GM21423 (cell line): ENCODE measurements at regions not wholly inside any gene's neighbourhood (a gene's known extent, or its start where the extent isn't known, plus 50 kb on each side); places are given as distances from the start of the nearest gene placed in this dataset.
A peak's percentile ranks its signal among the peaks of the same experiment; 100 is the strongest.

ENCODE experiments used
- ATAC-seq: cut with Tn5 transposase; IDR thresholded peaks from one replicate; pipeline ENCODE4 v1.9.1; 2021; ENCODE audit warnings: mild to moderate bottlenecking, moderate library complexity; ENCODE audit not compliant: unreplicated experiment

DNA sequence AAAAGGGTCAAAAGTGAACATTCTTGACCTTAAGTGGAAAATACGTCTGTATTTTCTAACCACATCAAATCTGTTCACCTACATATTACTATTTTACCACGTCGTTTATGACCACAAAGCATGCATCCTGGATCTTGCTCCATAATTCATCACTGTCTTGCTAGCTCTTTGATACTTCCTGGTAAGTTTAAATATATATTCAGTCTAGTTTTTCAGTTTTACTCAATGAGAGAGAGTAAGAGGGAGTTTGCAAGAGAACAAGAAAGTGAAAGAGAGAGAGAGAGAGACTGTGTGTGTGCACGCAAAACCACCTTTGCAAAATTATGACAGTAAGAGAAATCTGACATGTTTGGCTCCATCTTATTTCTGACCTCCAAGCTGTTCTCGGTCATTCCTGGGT is 173.7 kb upstream of the GALNTL6 start:
- peak; percentile 88 for ATAC-seq

DNA sequence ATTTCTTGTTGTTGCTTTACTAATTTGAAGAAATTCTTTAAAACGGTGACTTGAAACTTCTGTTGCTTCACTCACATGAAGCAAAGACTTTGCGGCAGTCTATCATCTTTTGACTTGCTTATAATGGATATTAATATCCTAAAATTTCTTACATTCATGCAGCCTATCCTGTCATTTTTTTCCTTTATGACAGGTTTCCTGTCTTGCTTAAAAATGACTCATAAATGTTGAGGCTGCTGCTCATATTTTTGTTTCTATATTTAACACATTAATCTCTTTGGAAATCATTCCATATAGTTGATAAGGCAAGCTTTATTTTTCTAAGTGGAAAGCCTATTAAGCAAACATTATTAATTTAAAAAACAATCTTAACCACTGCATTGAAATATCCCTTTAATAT is 176.6 kb upstream of the GALNTL6 start:
- no peak for ATAC-seq

DNA sequence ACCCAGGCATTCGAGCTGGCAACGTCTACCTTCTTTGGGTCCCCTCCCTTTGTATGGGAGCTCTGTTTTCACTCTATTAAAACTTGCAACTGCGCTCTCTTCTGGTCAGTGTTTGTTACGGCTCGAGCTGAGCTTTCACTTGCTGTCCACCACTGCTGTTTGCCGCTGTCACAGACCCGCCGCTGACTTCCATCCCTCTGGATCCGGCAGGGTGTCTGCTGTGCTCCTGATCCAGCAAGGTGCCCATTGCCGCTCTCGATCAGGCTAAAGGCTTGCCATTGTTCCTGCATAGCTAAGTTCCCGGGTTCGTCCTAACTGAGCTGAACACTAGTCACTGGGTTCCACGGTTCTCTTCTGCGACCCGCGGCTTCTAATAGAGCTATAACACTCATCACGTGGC is 183.5 kb upstream of the GALNTL6 start:
- ATAC-seq: no peak

DNA sequence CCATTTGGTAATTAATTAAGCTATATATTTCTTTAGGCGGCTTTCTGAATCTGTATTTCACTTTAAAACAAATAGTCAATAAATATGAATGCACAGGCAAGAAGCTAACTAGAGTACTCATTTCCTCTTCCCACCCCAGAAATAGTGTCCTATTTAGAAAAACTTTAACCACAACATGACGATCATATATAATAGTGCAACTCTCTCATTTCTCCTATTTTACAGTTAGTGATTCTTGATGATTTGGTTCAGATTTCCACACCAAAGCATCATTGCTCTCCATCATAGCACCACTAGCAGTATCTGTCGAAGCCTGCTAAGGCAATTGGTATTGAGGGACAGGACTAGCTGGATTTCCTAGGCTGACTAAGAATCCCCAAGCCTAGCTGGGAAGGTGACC is 184.0 kb upstream of the GALNTL6 start:
- peak; percentile 98 for ATAC-seq

DNA sequence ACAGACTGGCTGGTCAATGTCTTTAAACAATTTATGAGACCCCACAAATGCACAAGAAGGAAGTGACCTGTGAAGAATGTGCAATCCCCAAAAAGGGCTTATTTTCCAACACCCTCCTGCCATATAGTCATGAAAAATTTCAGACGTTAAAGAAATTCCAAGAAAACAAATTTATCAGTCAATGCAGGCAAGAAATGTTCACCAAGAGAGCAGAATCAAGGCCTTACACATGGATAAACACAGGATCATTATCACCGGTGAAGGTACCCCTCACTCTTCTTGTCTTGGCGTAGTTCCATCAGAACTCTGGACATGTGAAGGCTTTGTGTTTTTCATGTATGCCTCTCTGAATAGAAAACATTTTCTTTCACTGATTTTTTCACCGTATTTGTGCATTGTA is 186.7 kb upstream of the GALNTL6 start:
- ATAC-seq: no peak

DNA sequence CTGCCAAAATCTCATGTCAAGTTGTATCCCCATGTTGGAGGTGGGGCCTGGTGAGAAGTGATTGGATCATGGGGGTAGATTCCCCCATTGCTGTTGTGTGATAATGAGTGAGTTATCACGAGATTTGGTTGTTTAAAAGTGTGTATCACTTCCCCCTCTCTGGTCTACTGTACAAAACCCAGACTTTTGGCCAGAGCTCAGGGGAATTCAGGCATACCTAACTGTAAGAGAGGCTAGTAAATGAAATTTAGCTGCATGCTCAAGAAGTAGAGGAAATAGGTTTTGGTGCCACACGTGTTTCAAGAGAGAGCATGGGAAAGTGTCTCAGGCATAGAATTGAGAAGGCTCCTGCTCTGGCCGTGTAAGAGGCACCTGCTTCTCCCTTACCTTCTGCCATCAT is 190.5 kb upstream of the GALNTL6 start:
- ATAC-seq: peak; percentile 50

DNA sequence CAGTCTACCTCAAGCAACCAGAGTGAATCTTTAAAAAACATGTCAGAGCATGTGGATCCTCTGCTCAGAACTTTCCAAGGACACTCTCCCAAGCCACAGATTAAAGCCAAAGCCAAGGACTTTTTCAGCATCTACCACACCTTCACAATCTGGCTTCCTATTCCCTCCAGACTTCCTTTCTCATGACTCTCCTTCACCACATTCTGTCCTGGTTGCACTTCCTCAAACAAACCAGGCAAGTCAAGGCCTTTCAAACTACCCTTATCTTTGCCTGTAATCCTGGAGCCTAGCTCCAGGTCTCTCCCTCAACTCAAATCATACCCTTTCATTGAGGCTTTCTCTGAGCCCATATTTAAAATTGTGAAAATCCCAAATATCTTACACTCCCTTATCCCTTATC is 191.6 kb upstream of the GALNTL6 start:
- ATAC-seq: no peak

DNA sequence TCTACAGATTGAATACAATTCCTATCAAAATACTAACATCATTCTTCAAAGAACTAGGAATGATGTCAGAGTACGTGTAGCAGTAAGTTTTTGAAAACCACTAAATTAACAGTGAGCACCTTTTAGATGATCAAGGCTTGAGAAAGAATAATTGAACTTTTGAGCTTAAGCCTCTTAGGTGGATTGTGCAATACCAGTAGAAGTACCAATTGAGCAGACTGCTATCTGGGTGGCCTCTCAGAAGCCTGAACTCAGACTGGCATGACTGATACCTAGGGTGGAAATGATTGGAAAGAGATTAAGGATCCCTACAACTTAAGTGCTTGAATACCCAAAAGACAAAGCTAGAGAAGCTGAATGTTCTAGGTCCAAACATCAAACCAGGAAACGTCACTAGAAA is 200.3 kb upstream of the GALNTL6 start:
- ATAC-seq: no peak

DNA sequence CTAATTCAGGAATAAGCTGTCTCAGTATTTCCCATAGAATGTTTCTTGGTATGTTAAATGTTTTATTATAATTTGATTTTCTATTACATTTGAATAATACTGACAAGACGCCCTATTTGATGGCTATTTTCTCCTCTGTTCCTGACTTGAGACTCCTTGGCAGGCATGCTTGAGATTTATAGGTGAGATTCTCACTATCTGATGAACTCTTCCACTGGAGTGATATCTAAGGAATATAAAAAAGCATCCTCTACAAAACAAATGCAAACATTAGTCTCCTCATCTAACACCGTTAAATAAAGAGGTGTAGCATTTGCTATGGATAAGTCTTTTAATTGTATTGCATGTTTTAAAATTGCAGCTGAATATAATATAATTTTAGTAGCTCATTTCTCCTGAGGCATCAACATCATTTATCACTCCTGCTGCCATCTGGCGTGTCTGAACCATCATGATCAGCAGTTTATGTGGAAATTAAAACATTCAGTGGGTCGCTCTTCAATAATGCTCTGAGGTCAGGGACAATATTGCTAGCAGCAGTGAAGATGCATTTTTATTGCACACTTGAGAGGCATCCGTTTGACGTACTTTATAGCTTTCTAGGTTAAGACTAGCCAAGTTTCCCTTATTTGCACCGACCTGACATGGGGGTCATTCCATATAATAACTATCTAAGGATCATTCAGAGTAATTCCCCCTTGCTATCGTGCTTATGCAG is 210.4 kb upstream of the GALNTL6 start:
- ATAC-seq: no peak

DNA sequence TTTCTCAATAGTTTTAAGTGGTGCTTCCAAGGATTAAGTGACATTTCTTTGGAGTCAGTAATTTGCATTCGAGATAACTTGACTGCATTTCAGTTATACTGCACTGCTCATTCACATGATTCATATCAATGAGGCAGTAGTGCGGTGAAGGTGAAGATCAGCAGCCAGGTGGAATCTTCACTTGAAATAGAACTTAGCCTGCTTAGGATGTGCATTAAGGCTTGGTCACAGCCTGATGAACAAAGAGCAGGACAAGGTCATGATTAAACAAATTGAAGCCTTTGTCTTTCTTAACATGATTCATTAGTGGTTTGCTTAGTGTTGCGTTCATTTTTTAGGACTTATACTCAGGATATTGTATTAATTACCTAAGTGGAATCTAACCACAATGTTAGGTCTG is 212.1 kb upstream of the GALNTL6 start:
- ATAC-seq: no peak

DNA sequence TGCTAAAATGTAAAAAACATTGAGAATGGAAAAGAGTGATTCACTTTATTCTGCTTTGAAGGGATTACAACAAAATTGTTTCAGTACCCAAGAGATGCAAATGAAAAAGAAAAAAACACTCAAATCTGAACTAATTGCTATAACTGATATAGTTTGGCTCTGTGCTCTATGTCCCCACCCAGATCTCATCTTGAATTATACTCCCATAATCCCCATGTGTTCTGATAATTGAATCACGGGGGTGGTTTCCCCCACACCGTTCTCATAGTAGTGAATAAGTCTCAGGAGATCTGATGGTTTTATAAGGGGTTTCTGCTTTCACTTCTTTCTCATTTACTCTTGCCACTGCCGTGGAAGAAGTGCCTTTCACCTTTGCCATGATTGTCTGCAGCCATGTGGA is 213.6 kb upstream of the GALNTL6 start:
- ATAC-seq: no peak

DNA sequence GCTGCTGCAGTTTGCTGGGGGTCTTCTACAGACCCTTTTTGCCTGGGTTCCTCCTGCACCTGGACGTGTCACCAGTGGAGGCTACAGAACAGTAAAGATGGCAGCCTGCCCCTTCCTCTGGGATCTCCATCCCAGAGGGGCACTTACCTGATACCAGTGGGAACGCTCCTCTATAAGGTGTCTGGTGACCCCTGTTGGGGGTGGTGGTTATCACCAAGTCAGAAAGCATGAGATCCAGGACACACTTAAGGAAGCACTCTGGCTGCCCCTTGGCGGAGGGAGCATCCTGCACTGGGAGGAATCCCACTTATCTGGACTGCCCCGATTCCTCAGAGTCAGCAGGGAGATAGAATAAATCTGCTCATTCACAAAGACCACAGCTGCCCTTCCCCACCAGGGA is 218.9 kb upstream of the GALNTL6 start:
- no peak for ATAC-seq

DNA sequence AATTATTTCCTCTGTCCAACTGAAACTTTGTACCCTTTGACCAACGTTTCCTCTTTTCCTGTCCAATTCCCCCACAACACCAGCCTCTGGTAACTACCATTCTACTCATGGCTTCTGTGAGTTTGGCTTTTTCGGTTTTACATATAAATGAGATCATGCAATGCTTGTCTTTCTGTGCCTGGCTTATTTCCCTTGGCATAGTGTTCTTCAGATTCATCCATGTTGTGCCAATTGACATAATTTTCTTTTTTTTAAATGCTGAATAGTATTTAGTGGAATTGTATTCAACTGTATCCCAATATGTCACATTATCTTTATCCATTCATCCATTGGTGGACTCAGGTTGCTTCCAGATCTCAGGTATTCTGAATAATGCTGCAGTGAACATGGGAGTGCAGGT is 222.5 kb upstream of the GALNTL6 start:
- ATAC-seq: no peak

DNA sequence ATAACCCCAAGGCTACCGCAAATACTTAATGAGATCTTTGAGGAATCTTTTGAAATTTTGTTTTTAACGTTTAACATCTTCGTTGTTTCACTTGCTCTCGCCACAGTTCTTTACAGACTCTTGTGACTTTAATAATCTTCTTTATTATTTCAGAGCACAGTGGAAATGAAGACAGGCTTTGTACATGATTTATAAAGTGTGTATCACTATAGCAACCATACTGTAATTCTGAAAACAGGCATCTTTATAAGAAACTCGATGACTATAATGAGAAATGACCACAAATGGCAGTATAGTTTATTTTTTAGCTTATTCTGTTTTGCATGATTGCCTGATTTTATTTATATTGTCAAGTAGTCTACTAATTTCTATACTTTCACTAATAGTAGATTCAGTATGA is 224.4 kb upstream of the GALNTL6 start:
- no peak for ATAC-seq

DNA sequence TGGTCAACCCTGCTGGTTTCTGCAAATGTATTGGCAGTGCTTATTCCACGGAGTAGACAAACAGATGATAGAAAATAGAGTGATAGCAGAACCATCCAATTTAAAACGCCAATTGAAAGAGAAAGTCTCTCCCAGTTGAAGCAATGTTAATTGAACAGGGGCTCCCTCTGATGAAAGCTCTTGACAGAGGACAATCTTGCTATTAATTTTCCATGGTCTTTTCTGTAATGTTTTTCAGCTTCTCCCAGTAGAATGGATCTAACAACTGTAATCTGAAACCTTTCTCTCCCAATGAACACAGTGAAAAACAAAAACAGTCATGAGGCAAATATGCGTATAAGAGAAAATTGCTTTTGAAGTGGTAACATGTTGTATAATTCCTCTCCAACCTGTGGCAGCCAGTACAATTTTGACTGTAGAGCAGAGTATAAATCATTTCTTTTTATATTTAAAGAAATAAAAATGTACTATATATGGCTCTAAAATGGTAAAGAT is 225.1 kb upstream of the GALNTL6 start:
- no peak for ATAC-seq

DNA sequence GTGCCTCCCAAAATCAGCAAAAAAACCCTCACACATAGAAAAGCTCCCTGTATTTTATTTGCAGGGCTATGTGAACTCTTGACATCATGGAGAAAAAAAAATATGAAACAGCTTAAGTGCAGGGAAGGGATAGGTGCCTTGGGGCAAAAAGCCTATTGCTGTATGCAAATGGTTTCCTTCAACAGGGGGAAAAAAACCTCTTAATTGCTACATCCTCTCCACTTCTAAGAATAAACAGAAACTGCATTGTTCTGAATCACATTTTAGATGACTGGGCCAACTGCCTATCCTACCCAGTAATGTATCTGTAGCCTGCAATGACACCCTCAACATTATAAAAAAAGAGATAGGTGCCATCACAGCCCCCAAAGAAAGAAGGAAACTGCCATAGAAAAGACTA is 229.4 kb upstream of the GALNTL6 start:
- peak; percentile 35 for ATAC-seq

DNA sequence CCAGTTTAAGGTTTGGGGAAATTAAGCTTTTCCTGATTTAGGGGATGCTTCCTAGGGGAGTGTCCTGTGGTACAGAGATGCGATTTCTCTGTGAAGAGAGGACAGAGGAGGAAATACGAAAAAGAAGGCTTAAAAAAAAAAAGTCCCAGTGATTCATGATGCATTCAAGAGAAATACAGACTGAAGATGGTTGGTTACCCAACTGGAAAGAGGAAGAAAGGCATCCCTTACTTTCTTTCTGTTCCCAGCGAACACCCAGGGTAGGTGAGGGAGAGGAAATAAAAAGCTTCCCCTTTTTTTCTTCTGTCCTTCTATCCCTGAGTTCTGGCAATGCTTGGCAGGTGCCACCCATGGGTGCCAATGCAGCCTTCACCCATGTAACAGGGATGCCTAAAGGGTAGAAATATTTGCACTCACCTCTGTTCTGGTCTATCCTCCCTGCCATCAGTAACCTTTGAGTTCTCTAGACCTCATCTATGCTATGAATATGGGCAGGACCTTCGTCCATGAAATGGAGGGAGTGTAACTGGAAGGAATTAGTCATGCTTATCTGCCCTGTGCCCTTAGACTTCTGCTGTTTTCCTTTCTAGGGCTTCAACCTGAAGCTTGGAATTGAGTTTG is 230.1 kb upstream of the GALNTL6 start:
- peak; percentile 46 for ATAC-seq

DNA sequence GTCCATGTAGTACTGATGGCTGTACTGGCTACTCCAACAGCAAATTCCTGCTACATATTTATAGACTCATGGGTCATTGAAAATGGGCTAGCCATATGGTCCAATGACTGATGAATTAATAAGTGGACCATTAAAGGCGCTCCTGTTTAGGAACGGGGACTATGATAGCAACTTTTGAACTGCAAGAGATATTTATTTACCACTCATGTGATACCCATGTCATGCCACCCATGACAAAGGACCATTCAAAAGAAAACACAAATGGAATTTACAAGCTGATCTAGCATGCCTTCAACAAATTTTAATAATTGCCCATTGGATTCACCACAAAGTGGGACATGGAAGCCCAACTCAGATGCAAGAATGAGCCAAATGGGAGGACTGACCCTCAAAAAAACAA is 240.0 kb upstream of the GALNTL6 start:
- ATAC-seq: no peak

DNA sequence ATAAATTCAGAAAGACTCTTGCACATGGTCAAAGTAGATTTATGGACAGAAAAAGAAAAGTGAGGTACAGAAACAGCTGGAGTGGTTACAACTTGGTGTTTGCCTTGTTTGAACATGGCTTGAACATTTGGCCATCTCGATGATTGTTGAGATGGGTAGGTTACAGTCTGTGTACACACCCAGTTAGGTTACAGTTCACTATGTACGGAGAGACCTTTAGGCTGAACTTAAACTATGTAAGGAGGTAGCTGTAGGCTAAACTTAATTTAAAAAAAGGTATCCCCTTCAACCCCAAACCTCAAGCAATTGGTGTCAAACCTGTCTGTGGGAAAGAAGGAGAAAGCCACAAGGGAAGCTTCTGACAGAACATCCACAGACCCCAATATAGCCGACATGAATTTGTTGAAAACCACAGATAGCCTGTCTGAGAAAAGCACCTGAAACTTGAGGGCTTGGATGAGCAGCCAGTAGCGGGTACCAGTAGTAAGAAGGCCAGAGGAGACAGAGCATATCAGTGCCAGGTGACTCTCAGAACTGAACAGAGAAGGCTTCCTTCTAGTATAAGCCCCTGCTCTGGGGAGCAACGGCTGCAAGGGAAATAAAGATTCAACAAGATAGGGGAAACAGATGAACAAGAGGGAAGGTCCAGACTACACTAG is 247.9 kb upstream of the GALNTL6 start:
- peak; percentile 86 for ATAC-seq

DNA sequence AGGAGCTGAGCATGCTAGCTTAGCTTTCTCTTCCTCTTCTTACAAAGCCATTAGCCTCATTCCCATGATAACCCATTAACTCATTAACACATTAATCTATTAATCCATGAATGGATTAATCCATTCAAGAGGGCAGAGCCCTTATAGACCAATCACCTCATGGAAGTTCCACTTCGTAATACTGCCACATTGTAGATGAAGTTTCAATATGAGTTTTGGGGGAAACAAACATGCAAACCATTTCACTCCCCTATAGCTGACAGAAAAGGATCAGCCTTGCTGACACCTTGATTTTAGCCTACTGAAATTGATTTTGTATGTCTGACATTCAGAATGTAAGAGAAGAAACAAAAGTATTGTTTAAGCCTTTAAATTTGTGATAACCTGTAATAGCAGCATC is 251.8 kb upstream of the GALNTL6 start:
- ATAC-seq: peak; percentile 50

DNA sequence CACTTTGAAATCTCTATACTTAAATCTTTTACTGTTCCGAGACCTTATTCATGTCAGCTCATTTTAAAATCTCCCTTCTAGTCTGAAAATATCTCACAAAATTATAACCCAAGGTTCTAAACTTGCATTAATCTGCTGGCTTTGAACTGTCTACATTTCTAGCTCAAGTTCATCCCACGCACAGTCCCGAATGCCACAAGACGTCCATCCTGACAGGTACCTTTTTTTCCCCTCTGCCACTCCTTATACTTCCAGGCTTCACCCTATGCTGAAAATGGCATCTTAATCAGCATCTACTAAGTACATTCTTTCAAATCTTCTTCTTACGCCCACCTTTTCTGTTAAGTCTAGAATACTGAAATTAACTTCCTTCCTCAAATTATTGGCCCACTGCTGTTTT is 259.2 kb upstream of the GALNTL6 start:
- no peak for ATAC-seq

DNA sequence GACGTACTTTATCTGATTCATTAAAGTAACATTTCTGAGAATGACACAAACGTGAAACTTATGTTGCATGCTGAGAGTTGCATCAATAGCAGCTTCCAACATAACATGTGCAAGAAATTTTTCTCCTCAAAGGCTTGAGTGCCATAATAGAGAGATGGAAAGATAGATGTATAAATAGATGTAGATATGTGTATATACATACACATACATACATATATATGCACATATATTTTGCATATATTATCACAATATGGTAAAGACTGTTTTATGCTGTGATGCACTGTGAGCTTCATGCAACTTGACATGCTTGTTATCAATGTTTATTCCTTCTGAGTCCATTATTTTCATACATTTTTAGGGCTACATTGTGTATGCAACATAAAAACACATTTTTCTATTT is 270.6 kb upstream of the GALNTL6 start:
- ATAC-seq: no peak
